Activated CD4-positive, alpha-beta T cell treated with anti-CD3 and anti-CD28 coated beads, Interleukin-2, amount 10 ng/mL, durations not matched to agents 24 days and 14 days (primary cell): ENCODE measurements at regions not wholly inside any gene's neighbourhood (a gene's known extent, or its start where the extent isn't known, plus 50 kb on each side); places are given as distances from the start of the nearest gene placed in this dataset.
"Not testable (repeated sequence)": the region's sequence is repeated elsewhere in the genome, so short reads cannot be mapped to it uniquely, and the experiment has no call there.

Experiments used
- DNase-seq: peaks from one replicate; pipeline ENCODE4 v3.0.0; 2022
- H3K27ac Mint-ChIP-seq: one replicate; pipeline ENCODE4 v1.8.0; 2022; ENCODE audit warnings: mild to moderate bottlenecking, mixed read lengths
- H3K27me3 Mint-ChIP-seq: one replicate; pipeline ENCODE4 v1.8.0; 2022; ENCODE audit warnings: mixed read lengths
- H3K36me3 Mint-ChIP-seq: one replicate; pipeline ENCODE4 v1.8.0; 2022; ENCODE audit warnings: low read depth, mild to moderate bottlenecking, mixed read lengths
- H3K4me1 Mint-ChIP-seq: one replicate; pipeline ENCODE4 v1.8.0; 2021; ENCODE audit warnings: mixed read lengths
- H3K4me3 Mint-ChIP-seq: one replicate; pipeline ENCODE4 v1.8.0; 2022; ENCODE audit warnings: mild to moderate bottlenecking, moderate library complexity, mixed read lengths
- H3K9me3 Mint-ChIP-seq: one replicate; pipeline ENCODE4 v1.8.0; 2021; ENCODE audit warnings: mixed read lengths
- intact Hi-C: fragments of 100-400 bp; cut with micrococcal nuclease; formaldehyde crosslinking; loops from one replicate; pipeline ENCODE4 v1.15.1; 2023

DNA sequence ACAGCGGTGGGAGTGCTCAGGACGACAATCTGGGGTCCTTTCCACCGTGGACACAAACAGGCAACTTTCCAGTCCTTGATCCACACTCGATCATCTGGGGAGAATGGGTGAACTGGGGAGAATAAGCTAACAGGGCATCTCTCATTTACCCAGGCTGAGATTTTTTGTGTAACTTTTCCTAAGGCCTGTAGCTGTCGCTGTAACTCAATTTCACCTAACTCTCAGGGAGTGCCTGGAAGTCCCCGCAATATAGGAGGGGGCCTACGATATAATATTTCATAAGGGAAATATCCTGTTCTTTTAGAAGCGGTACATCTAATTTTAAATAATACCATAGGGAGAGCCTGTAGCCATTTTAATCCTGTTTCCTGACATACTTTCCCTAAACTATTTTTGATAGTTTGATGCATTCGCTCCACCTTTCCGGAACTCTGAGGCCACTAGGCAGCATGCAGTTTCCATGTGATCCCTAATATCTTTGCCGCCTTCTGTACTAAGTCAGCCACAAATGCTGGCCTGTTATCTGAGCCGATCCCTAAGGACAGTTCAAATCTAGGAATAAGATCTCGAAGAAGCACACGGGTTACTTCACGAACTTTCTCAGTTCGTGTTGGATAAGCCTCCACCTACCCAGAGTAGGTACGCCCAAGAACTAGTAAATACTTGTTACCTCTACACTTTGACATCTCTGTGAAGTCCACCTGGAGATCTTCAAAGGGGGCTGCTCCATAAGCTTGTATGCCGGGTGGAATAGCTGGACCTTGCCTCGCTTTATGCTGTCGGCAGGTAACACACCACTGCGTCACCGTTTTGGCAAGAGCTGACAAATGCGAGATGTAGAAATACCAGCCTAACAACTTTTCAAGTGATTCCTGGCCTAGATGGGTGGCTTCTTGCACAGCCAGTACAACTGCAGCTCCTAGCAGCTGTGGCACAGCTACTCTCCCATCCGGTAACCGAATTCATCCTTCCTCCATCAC is 155.7 kb downstream of the UNC93B1 start:
- H3K36me3 Mint-ChIP-seq, H3K9me3 Mint-ChIP-seq, DNase-seq, H3K4me3 Mint-ChIP-seq, H3K27ac Mint-ChIP-seq, intact Hi-C loops, H3K4me1 Mint-ChIP-seq: not testable (repeated sequence)
- H3K27me3 Mint-ChIP-seq: peaks cover 12% of the 10 kb centered on the region

- intact Hi-C loops, DNase-seq, H3K27ac Mint-ChIP-seq, H3K4me1 Mint-ChIP-seq, H3K4me3 Mint-ChIP-seq, H3K9me3 Mint-ChIP-seq, H3K36me3 Mint-ChIP-seq: not testable (repeated sequence)
- H3K27me3 Mint-ChIP-seq: peaks cover 19% of the 10 kb centered on the region
Measured at GRCh38 chr11:67846303-67846702, 157.6 kb downstream of the UNC93B1 start.

DNA sequence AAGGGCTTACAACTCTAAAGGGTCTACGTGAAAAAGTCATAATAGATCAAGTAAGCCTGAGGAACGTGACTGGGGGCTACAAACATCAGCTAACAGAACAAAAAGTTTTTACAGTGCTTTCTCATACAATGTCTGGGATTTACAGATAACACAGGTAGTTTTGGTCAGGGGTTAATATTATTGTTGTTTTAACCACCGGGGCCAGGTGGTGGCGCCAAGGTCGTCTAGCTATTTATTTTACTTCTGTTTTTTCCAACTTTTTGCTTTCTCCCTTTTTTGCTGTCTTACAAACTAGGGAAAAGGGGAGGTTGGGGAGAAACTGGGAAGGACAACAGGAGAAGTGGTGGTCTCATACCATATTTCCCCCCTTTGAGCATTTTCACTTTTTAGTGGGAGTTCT is 158.6 kb downstream of the UNC93B1 start:
- intact Hi-C loops, H3K36me3 Mint-ChIP-seq, H3K4me3 Mint-ChIP-seq, H3K9me3 Mint-ChIP-seq, H3K27ac Mint-ChIP-seq, DNase-seq, H3K4me1 Mint-ChIP-seq: not testable (repeated sequence)
- peaks cover 23% of the 10 kb centered on the region for H3K27me3 Mint-ChIP-seq

- peaks cover 22% of the 10 kb centered on the region for H3K27me3 Mint-ChIP-seq
- H3K4me3 Mint-ChIP-seq, H3K4me1 Mint-ChIP-seq, H3K36me3 Mint-ChIP-seq, H3K27ac Mint-ChIP-seq, H3K9me3 Mint-ChIP-seq, intact Hi-C loops, DNase-seq: not testable (repeated sequence)
Measured at GRCh38 chr11:67840599-67840998, 163.3 kb downstream of the UNC93B1 start.

GRCh38 chr11:67830152-67830551 is 155.7 kb upstream of the ALDH3B2 start:
- DNase-seq, H3K27ac Mint-ChIP-seq, intact Hi-C loops, H3K36me3 Mint-ChIP-seq, H3K9me3 Mint-ChIP-seq, H3K4me3 Mint-ChIP-seq, H3K4me1 Mint-ChIP-seq: not testable (repeated sequence)
- peaks cover 42% of the 10 kb centered on the region for H3K27me3 Mint-ChIP-seq

DNA sequence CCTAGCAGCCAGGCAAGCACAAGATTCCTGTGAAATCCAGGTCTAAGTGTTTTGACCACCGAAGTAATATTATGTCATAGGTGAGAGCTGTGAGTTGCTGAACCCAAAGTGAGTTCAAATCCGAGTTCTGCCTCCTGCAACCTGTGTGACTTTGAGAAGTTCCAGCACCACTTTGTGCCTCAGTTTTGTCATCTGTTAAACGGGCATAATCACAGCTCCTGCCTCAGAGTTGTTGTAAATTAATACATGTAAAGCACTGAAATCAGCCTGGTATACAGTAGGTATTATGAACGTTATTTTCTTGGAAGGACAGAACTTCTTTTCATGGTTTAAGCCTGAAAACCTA is 152.5 kb upstream of the ALDH3B2 start:
- DNase-seq, H3K36me3 Mint-ChIP-seq, intact Hi-C loops: not testable (repeated sequence)

GRCh38 chr11:67826028-67826950 is 151.9 kb upstream of the ALDH3B2 start:
- H3K27ac Mint-ChIP-seq, H3K9me3 Mint-ChIP-seq, DNase-seq, H3K4me3 Mint-ChIP-seq, H3K4me1 Mint-ChIP-seq, intact Hi-C loops, H3K36me3 Mint-ChIP-seq: not testable (repeated sequence)
- H3K27me3 Mint-ChIP-seq: peaks cover 43% of the 10 kb centered on the region

More for the DNA sequence above, 152.5 kb upstream of the ALDH3B2 start:
- not testable (repeated sequence) for H3K9me3 Mint-ChIP-seq, H3K4me1 Mint-ChIP-seq, H3K27ac Mint-ChIP-seq, H3K4me3 Mint-ChIP-seq
- peaks cover 44% of the 10 kb centered on the region for H3K27me3 Mint-ChIP-seq

GRCh38 chr11:67824861-67825260 is 150.4 kb upstream of the ALDH3B2 start:
- intact Hi-C loops, H3K36me3 Mint-ChIP-seq, H3K9me3 Mint-ChIP-seq, H3K4me3 Mint-ChIP-seq, DNase-seq, H3K4me1 Mint-ChIP-seq, H3K27ac Mint-ChIP-seq: not testable (repeated sequence)
- peaks cover 44% of the 10 kb centered on the region for H3K27me3 Mint-ChIP-seq

DNA sequence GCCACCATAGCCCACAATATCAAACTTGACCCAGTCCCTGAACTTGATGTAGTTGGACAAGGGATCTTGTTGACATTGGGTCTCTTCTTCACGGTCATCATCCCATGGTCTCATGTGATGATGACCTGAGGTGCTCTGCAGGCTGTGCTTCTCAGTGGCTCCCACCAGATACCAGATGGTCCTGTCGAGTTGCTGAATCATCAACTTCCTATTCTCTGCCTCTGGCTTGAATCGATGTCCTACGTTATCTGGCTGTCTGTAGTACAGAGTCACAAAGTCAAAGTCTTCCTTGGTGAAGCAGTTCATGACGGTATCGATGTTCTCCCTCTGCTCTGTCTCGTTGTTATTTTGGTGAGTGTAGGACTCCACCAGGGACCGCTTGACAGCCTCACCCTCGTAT is 145.7 kb upstream of the ALDH3B2 start:
- Mint-ChIP-seq H3K36me3 (no peaks in the 10 kb centered on the region), H3K9me3 (no peaks in the 10 kb centered on the region), H3K27ac (no peak overlapping the region), H3K4me3 (no peak overlapping the region), H3K4me1 (no peaks in the 10 kb centered on the region), H3K27me3 (peaks cover 12% of the 10 kb centered on the region)
- DNase-seq: no peak
- intact Hi-C loops: no loop called here

DNA sequence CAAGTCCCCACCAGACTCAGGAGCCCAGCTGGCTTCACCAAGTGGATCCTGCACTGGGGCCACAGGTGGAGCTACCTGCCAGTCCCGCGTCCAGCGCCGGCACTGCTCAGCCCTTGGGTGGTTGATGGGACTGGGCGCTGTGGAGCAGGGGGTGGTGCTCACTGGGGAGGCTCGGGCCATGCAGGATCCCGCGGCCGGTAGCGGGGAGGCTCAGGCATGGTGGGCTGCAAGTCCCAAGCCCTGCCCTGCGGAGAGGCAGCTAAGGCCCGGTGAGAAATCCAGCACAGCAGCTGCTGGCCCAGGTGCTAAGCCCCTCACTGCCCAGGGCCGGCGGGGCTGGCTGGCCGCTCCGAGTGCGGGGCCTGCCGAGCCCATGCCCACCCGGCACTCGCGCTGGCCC is 143.1 kb upstream of the ALDH3B2 start:
- H3K9me3 Mint-ChIP-seq, H3K27ac Mint-ChIP-seq, H3K4me3 Mint-ChIP-seq, DNase-seq, H3K27me3 Mint-ChIP-seq, H3K36me3 Mint-ChIP-seq, intact Hi-C loops, H3K4me1 Mint-ChIP-seq: not testable (repeated sequence)

DNA sequence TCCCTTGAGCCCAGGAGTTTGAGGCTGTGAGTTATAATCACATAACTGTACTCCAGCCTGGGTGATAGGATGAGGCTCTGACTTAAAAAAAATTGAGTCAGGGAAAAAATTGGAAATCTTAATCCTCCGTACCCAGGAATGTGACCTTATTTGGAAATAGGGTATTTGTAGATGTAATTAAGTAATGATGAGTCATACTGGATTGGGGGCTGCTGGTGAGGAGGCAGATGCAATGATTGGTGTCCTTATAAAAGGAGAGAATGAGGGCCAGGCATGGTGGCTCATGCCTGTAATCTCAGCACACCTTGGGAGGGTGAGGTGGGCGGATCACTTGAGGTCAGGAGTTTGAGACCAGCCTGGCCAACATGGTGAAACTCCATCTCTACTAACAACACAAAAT is 134.9 kb upstream of the ALDH3B2 start:
- intact Hi-C loops: loop anchor here (5.0 kb wide), 1 partner anchor 407 kb away; the partner anchor contains the start of genes PPP1CA and TBC1D10C
- not testable (repeated sequence) for H3K4me1 Mint-ChIP-seq, H3K4me3 Mint-ChIP-seq, DNase-seq, H3K27ac Mint-ChIP-seq, H3K9me3 Mint-ChIP-seq, H3K36me3 Mint-ChIP-seq
- H3K27me3 Mint-ChIP-seq: peaks cover 35% of the 10 kb centered on the region

GRCh38 chr11:67807896-67808295 is 133.5 kb upstream of the ALDH3B2 start:
- H3K4me1 Mint-ChIP-seq: peaks cover 14% of the 10 kb centered on the region
- not testable (repeated sequence) for H3K9me3 Mint-ChIP-seq, DNase-seq, H3K36me3 Mint-ChIP-seq, H3K27ac Mint-ChIP-seq, H3K4me3 Mint-ChIP-seq
- intact Hi-C loops: loop anchor here (5.0 kb wide), 1 partner anchor 406 kb away; the partner anchor contains the start of genes PPP1CA and TBC1D10C
- peaks cover 34% of the 10 kb centered on the region for H3K27me3 Mint-ChIP-seq

- peaks cover 14% of the 10 kb centered on the region for H3K4me1 Mint-ChIP-seq
- intact Hi-C loops: loop anchor here (5.0 kb wide), 1 partner anchor 404 kb away; the partner anchor contains the start of genes PPP1CA and TBC1D10C
- H3K27me3 Mint-ChIP-seq: peaks cover 27% of the 10 kb centered on the region
- not testable (repeated sequence) for DNase-seq, H3K36me3 Mint-ChIP-seq, H3K9me3 Mint-ChIP-seq, H3K27ac Mint-ChIP-seq
- H3K4me3 Mint-ChIP-seq: peak overlapping the region; percentile 89
Measured at GRCh38 chr11:67806728-67807235, 132.4 kb upstream of the ALDH3B2 start.
